ENCODE measurements at regions not wholly inside any gene's neighbourhood (a gene's known extent, or its start where the extent isn't known, plus 50 kb on each side); places are given as distances from the start of the nearest gene placed in this dataset.

- no peak for TF ChIP-seq CTCF (conservative IDR thresholded peaks at IDR 0.05)
- no peak for TF ChIP-seq ZFX (IDR thresholded peaks at IDR 0.05)
These were observed 138.7 kb downstream of the SNX18 start for GRCh38 chr5:54656261-54656728.
